ENCODE measurements at regions not wholly inside any gene's neighbourhood (a gene's known extent, or its start where the extent isn't known, plus 50 kb on each side); places are given as distances from the start of the nearest gene placed in this dataset.

- H3K27me3 Mint-ChIP-seq (ENCODE audit: low read depth): no peaks in the 10 kb centered on the region
- H3K36me3 Mint-ChIP-seq (ENCODE audit: low read depth): no peaks in the 10 kb centered on the region
- H3K27ac Mint-ChIP-seq (ENCODE audit: unreplicated experiment): no peak overlapping the region
- no peak for DNase-seq (ENCODE audit: low read depth, low spot score)
- H3K4me1 Mint-ChIP-seq: no peaks in the 10 kb centered on the region
- no peak overlapping the region for H3K4me3 Mint-ChIP-seq
- TF ChIP-seq CTCF (conservative IDR thresholded peaks at IDR 0.05): no peak
- H3K9me3 Mint-ChIP-seq: no peaks in the 10 kb centered on the region
Observed at GRCh38 chr9:105172436-105172835, 72.0 kb upstream of the SLC44A1 start.

- DNase-seq (ENCODE audit: low read depth, low spot score): no peak
- no peak for TF ChIP-seq CTCF (conservative IDR thresholded peaks at IDR 0.05)
- no peaks in the 10 kb centered on the region for H3K9me3 Mint-ChIP-seq
- H3K4me3 Mint-ChIP-seq: no peak overlapping the region
- H3K27ac Mint-ChIP-seq (ENCODE audit: unreplicated experiment): no peak overlapping the region
- no peaks in the 10 kb centered on the region for H3K36me3 Mint-ChIP-seq (ENCODE audit: low read depth)
- no peaks in the 10 kb centered on the region for H3K27me3 Mint-ChIP-seq (ENCODE audit: low read depth)
- no peaks in the 10 kb centered on the region for H3K4me1 Mint-ChIP-seq
Observed at GRCh38 chr9:105173306-105173705, 71.1 kb upstream of the SLC44A1 start.

GRCh38 chr9:105173826-105174225 lies 70.6 kb upstream of the SLC44A1 start:
- Mint-ChIP-seq H3K36me3 (ENCODE audit: low read depth) (no peaks in the 10 kb centered on the region), H3K27me3 (ENCODE audit: low read depth) (no peaks in the 10 kb centered on the region), H3K27ac (ENCODE audit: unreplicated experiment) (no peak overlapping the region), H3K4me1 (no peaks in the 10 kb centered on the region), H3K4me3 (no peak overlapping the region), H3K9me3 (no peaks in the 10 kb centered on the region)
- TF ChIP-seq CTCF (conservative IDR thresholded peaks at IDR 0.05): no peak
- DNase-seq (ENCODE audit: low read depth, low spot score): no peak

- Mint-ChIP-seq H3K4me1 (no peaks in the 10 kb centered on the region), H3K27ac (ENCODE audit: unreplicated experiment) (no peak overlapping the region), H3K9me3 (no peaks in the 10 kb centered on the region), H3K36me3 (ENCODE audit: low read depth) (no peaks in the 10 kb centered on the region), H3K27me3 (ENCODE audit: low read depth) (no peaks in the 10 kb centered on the region), H3K4me3 (no peak overlapping the region)
- no peak for TF ChIP-seq CTCF (conservative IDR thresholded peaks at IDR 0.05)
- DNase-seq (ENCODE audit: low read depth, low spot score): no peak
Observed at GRCh38 chr9:105176194-105176593, 68.3 kb upstream of the SLC44A1 start.

- H3K27me3 Mint-ChIP-seq (ENCODE audit: low read depth): no peaks in the 10 kb centered on the region
- no peaks in the 10 kb centered on the region for H3K36me3 Mint-ChIP-seq (ENCODE audit: low read depth)
- peaks cover 2% of the 10 kb centered on the region for H3K9me3 Mint-ChIP-seq
- no peak overlapping the region for H3K27ac Mint-ChIP-seq (ENCODE audit: unreplicated experiment)
- TF ChIP-seq CTCF (conservative IDR thresholded peaks at IDR 0.05): no peak
- no peaks in the 10 kb centered on the region for H3K4me1 Mint-ChIP-seq
- no peak for DNase-seq (ENCODE audit: low read depth, low spot score)
- no peak overlapping the region for H3K4me3 Mint-ChIP-seq
Observed at GRCh38 chr9:105178076-105178475, 66.4 kb upstream of the SLC44A1 start.

GRCh38 chr9:105187781-105188180 lies 56.7 kb upstream of the SLC44A1 start:
- Mint-ChIP-seq H3K4me3 (no peak overlapping the region), H3K4me1 (no peaks in the 10 kb centered on the region), H3K9me3 (peaks cover 24% of the 10 kb centered on the region), H3K27me3 (ENCODE audit: low read depth) (peaks cover 2% of the 10 kb centered on the region), H3K36me3 (ENCODE audit: low read depth) (peaks cover 2% of the 10 kb centered on the region), H3K27ac (ENCODE audit: unreplicated experiment) (no peak overlapping the region)
- no peak for TF ChIP-seq CTCF (conservative IDR thresholded peaks at IDR 0.05)
- DNase-seq (ENCODE audit: low read depth, low spot score): no peak
